Glomerular visceral epithelial cell (primary cell): ENCODE measurements at regions not wholly inside any gene's neighbourhood (a gene's known extent, or its start where the extent isn't known, plus 50 kb on each side); places are given as distances from the start of the nearest gene placed in this dataset.

Experiments used
- DNase-seq: peaks from one replicate; pipeline ENCODE4 v3.0.0-alpha.2; 2016; ENCODE audit errors: extremely low spot score

- DNase-seq: no peak
Measured at GRCh38 chr11:10927538-10927937, 69.7 kb upstream of the ZBED5 start.

- no peak for DNase-seq
Measured at GRCh38 chr11:10926801-10927211, 69.0 kb upstream of the ZBED5 start.

GRCh38 chr11:10925149-10925926, 67.5 kb upstream of the ZBED5 start:
- no peak for DNase-seq

GRCh38 chr11:10923882-10924281, 66.0 kb upstream of the ZBED5 start:
- no peak for DNase-seq

- no peak for DNase-seq
Measured at GRCh38 chr11:10922892-10923291, 65.0 kb upstream of the ZBED5 start.

GRCh38 chr11:10920875-10921274, 63.0 kb upstream of the ZBED5 start:
- DNase-seq: no peak

GRCh38 chr11:10920205-10920604, 62.4 kb upstream of the ZBED5 start:
- no peak for DNase-seq

GRCh38 chr11:10918698-10919097, 60.8 kb upstream of the ZBED5 start:
- DNase-seq: no peak

GRCh38 chr11:10918275-10918674, 60.4 kb upstream of the ZBED5 start:
- DNase-seq: no peak

GRCh38 chr11:10917802-10918201, 59.9 kb upstream of the ZBED5 start:
- no peak for DNase-seq

GRCh38 chr11:10916665-10917064, 58.8 kb upstream of the ZBED5 start:
- DNase-seq: no peak

GRCh38 chr11:10914050-10914449, 56.2 kb upstream of the ZBED5 start:
- DNase-seq: no peak

GRCh38 chr11:10913075-10913474, 55.2 kb upstream of the ZBED5 start:
- no peak for DNase-seq

- no peak for DNase-seq
Measured at GRCh38 chr11:10911907-10912306, 54.1 kb upstream of the ZBED5 start.

GRCh38 chr11:10909141-10909883, 51.5 kb upstream of the ZBED5 start:
- DNase-seq: peak; percentile 40

GRCh38 chr11:10908215-10908951, 50.5 kb upstream of the ZBED5 start:
- DNase-seq: peak; percentile 90
